H1 (cell line): ENCODE measurements at regions not wholly inside any gene's neighbourhood (a gene's known extent, or its start where the extent isn't known, plus 50 kb on each side); places are given as distances from the start of the nearest gene placed in this dataset.

Experiments
- CTCF ChIA-PET: fragments of 300-600 bp; sonication (Branson Sonifier 250); formaldehyde crosslinking; loops from one replicate; lab custom pipeline; 2021; ENCODE audit not compliant: partially characterized antibody; lab: Charles Lee
- POLR2A ChIA-PET: fragments of 300-600 bp; sonication (Branson Sonifier 250); formaldehyde crosslinking; loops from one replicate; lab custom pipeline; 2021; ENCODE audit warnings: inconsistent platforms; ENCODE audit not compliant: partially characterized antibody; lab: Charles Lee
- DNase-seq, 2 experiments: peaks; one replicate each; pipeline versions ENCODE4 v3.0.0 to v3.0.0-alpha.2; 2010 to 2022; ENCODE audit warnings: low spot score in 2 of 2, low read depth in 1 of 2, mixed read lengths in 1 of 2
- FAIRE-seq: peaks from 2 replicates; lab custom pipeline; 2011; peaks lifted over from hg19 to GRCh38; lab: Jason Lieb, UNC
- H2AFZ ChIP-seq: 2 replicates; pipeline ENCODE4 v1.8.1; 2012; ENCODE audit warnings: low read length, inconsistent platforms
- H2AK5ac ChIP-seq: 2 replicates; pipeline ENCODE4 v1.6.1; 2013; ENCODE audit warnings: low read depth, low read length
- H2BK120ac ChIP-seq: replicated peaks from 2 replicates; pipeline ENCODE3; 2013; ENCODE audit warnings: low read depth, low read length, inconsistent platforms
- H2BK12ac ChIP-seq: 2 replicates; pipeline ENCODE4 v1.6.1; 2013; ENCODE audit warnings: low read depth, low read length
- H2BK15ac ChIP-seq: 2 replicates; pipeline ENCODE4 v1.6.1; 2013; ENCODE audit warnings: low read length
- H2BK20ac ChIP-seq: 2 replicates; pipeline ENCODE4 v1.6.1; 2013; ENCODE audit warnings: low read length
- H2BK5ac ChIP-seq: 2 replicates; pipeline ENCODE4 v1.6.1; 2013; ENCODE audit warnings: low read depth, low read length
- H3K14ac ChIP-seq: 2 replicates; pipeline ENCODE4 v1.6.1; 2013; ENCODE audit warnings: inconsistent platforms; ENCODE audit not compliant: insufficient read length
- H3K18ac ChIP-seq: 2 replicates; pipeline ENCODE4 v1.6.1; 2013; ENCODE audit warnings: low read length; ENCODE audit errors: extremely low read depth
- H3K23ac ChIP-seq: 2 replicates; pipeline ENCODE4 v1.6.1; 2013; ENCODE audit warnings: inconsistent platforms; ENCODE audit not compliant: insufficient read length
- H3K23me2 ChIP-seq: 2 replicates; pipeline ENCODE4 v1.6.1; 2013; ENCODE audit warnings: low read depth, low read length
- H3K27ac ChIP-seq: 2 replicates; pipeline ENCODE4 v1.6.1; 2011; ENCODE audit warnings: low read depth, low read length, inconsistent platforms
- H3K27me3 ChIP-seq, 4 experiments: replicated peaks in 1 of 4; 1 replicate in 1 of 4; 2 replicates in 3 of 4; pipeline versions ENCODE4 v1.6.1 to v1.8.1; 2011 to 2013; ENCODE audit warnings: low read length in 3 of 4, mild to moderate bottlenecking in 3 of 4, inconsistent platforms in 2 of 4, mixed read lengths in 2 of 4, moderate library complexity in 1 of 4; ENCODE audit not compliant: control insufficient read depth in 3 of 4, insufficient read depth in 3 of 4; ENCODE audit errors: extremely low read depth in 1 of 4
- H3K36me3 ChIP-seq, 4 experiments: 2 replicates each; pipeline versions ENCODE4 v1.6.1 to v1.8.1; 2011 to 2013; ENCODE audit warnings: mild to moderate bottlenecking in 4 of 4, low read length in 3 of 4, moderate library complexity in 2 of 4, control low read depth in 1 of 4, inconsistent platforms in 1 of 4; ENCODE audit not compliant: insufficient read depth in 4 of 4, control insufficient read depth in 2 of 4
- H3K4ac ChIP-seq: replicated peaks from 2 replicates; pipeline ENCODE3; 2013; ENCODE audit warnings: low read length, low read depth, mixed read lengths, inconsistent platforms; ENCODE audit not compliant: insufficient read length
- H3K4me1 ChIP-seq, 4 experiments: replicated peaks in 1 of 4; 1 replicate in 1 of 4; 2 replicates in 3 of 4; pipeline versions ENCODE4 v1.6.1 to v1.8.1; 2011 to 2013; ENCODE audit warnings: low read length in 3 of 4, inconsistent platforms in 2 of 4, mixed read lengths in 1 of 4; ENCODE audit not compliant: insufficient read depth in 4 of 4, control insufficient read depth in 3 of 4
- H3K4me2 ChIP-seq, 2 experiments: 2 replicates each; pipeline versions ENCODE4 v1.6.1 to v1.8.1; 2011 to 2013; ENCODE audit warnings: low read depth in 2 of 2, low read length in 2 of 2, control low read depth in 1 of 2, inconsistent platforms in 1 of 2, mild to moderate bottlenecking in 1 of 2; ENCODE audit not compliant: insufficient read depth in 1 of 2
- H3K4me3 ChIP-seq, 4 experiments: fragments of 200-600, 300-600 bp in 1 of 4; sonication (generic), shearing (Covaris generic), sonication (Bioruptor Twin) in 1 of 4; 2 replicates each; pipeline versions ENCODE4 v1.5.1 to v1.8.1; 2011 to 2016; ENCODE audit warnings: low read length in 4 of 4, low read depth in 3 of 4, control low read depth in 2 of 4, inconsistent platforms in 2 of 4, mild to moderate bottlenecking in 2 of 4, mixed read lengths in 1 of 4, moderate library complexity in 1 of 4; ENCODE audit not compliant: insufficient read depth in 2 of 4; ENCODE audit errors: extremely low read depth in 1 of 4
- H3K56ac ChIP-seq: replicated peaks from 2 replicates; pipeline ENCODE3; 2013; ENCODE audit warnings: low read depth, mild to moderate bottlenecking, mixed read lengths, low read length, inconsistent platforms; ENCODE audit not compliant: insufficient read length
- H3K79me1 ChIP-seq: 2 replicates; pipeline ENCODE4 v1.6.1; 2013; ENCODE audit warnings: low read depth, low read length, control low read depth
- H3K79me2 ChIP-seq, 2 experiments: 2 replicates each; pipeline versions ENCODE4 v1.6.1 to v1.8.1; 2012 to 2013; ENCODE audit warnings: low read length in 2 of 2, mild to moderate bottlenecking in 2 of 2, inconsistent platforms in 1 of 2; ENCODE audit not compliant: insufficient read depth in 2 of 2, control insufficient read depth in 1 of 2
- H3K9ac ChIP-seq, 4 experiments: replicated peaks in 1 of 4; 1 replicate in 1 of 4; 2 replicates in 3 of 4; pipeline versions ENCODE4 v1.6.1 to v1.8.1; 2011 to 2013; ENCODE audit warnings: low read depth in 3 of 4, low read length in 3 of 4, control low read depth in 2 of 4, mild to moderate bottlenecking in 2 of 4, moderate library complexity in 2 of 4, inconsistent platforms in 1 of 4; ENCODE audit errors: extremely low read depth in 1 of 4
- H3K9me3 ChIP-seq, 2 experiments: 2 replicates each; pipeline versions ENCODE4 v1.6.1 to v1.8.1; 2012 to 2013; ENCODE audit warnings: mild to moderate bottlenecking in 2 of 2, moderate library complexity in 2 of 2, control low read depth in 1 of 2, inconsistent platforms in 1 of 2, low read depth in 1 of 2, low read length in 1 of 2, mixed read lengths in 1 of 2; ENCODE audit not compliant: insufficient read depth in 2 of 2
- H4K20me1 ChIP-seq, 2 experiments: replicated peaks in 1 of 2; 2 replicates each; pipeline versions ENCODE3 to v1.8.1; 2011 to 2013; ENCODE audit warnings: inconsistent platforms in 2 of 2, low read length in 2 of 2, mild to moderate bottlenecking in 1 of 2; ENCODE audit not compliant: insufficient read depth in 2 of 2, control insufficient read depth in 1 of 2
- H4K5ac ChIP-seq: 2 replicates; pipeline ENCODE4 v1.6.1; 2013; ENCODE audit warnings: low read length, low read depth, mixed read lengths, inconsistent platforms; ENCODE audit not compliant: insufficient read length
- H4K8ac ChIP-seq: 2 replicates; pipeline ENCODE4 v1.8.0; 2013; ENCODE audit warnings: mild to moderate bottlenecking, moderate library complexity, low read length, inconsistent platforms; ENCODE audit not compliant: insufficient read depth; ENCODE audit errors: extremely low read depth
- H4K91ac ChIP-seq: replicated peaks from 2 replicates; pipeline ENCODE3; 2013; ENCODE audit warnings: low read length, mixed read lengths, inconsistent platforms; ENCODE audit not compliant: insufficient read length
- ATF3 ChIP-seq: IDR thresholded peaks from 2 replicates; pipeline ENCODE4 v1.6.1; 2011; ENCODE audit warnings: low read depth, mild to moderate bottlenecking, low read length; ENCODE audit not compliant: insufficient read depth
- CTCF ChIP-seq, 3 experiments: IDR thresholded peaks; 1 replicate in 2 of 3; 2 replicates in 1 of 3; pipeline versions ENCODE4 v1.5.1 to v1.6.1; 2011; ENCODE audit warnings: low read length in 3 of 3, mild to moderate bottlenecking in 3 of 3, inconsistent platforms in 2 of 3, low read depth in 1 of 3, moderate library complexity in 1 of 3; ENCODE audit not compliant: insufficient read depth in 1 of 3; ENCODE audit errors: control extremely low read depth in 1 of 3
- RNF2 ChIP-seq: fragments of 200-900, 300-1000 bp; sonication (generic); IDR thresholded peaks from 2 replicates; pipeline ENCODE4 v1.7.1; 2016; ENCODE audit warnings: borderline replicate concordance, low read depth, mild to moderate bottlenecking, antibody characterized with exemption, low read length; ENCODE audit not compliant: poor library complexity, severe bottlenecking; ENCODE audit errors: missing control alignments
- TAF1 ChIP-seq: IDR thresholded peaks from 2 replicates; pipeline ENCODE4 v1.6.1; 2011; ENCODE audit warnings: mild to moderate bottlenecking, low read depth, low read length
- WGBS, 2 experiments: shearing (Covaris generic) in 1 of 2; methylation state at CpG; one replicate each; pipeline versions ENCODE4 v1.1.6 to v1.1.7; 2013 to 2015; ENCODE audit warnings: low lambda C conversion rate in 2 of 2, mixed read lengths in 2 of 2, inconsistent platforms in 1 of 2, low coverage in 1 of 2, missing lambda C conversion rate in 1 of 2; ENCODE audit not compliant: insufficient replicate concordance in 2 of 2, insufficient coverage in 1 of 2, insufficient read length in 1 of 2; ENCODE audit errors: extremely low coverage in 1 of 2, missing lambda C conversion rate in 1 of 2; 5-methylcytosine and 5-hydroxymethylcytosine counted together

GRCh38 chr17:64781810-64782555 lies 119.9 kb upstream of the SMURF2 start:
- Histone ChIP-seq H3K4me1 (peaks cover 3 to 17% (median 10%) of the 10 kb centered on the region in 4 experiments), H3K4ac (no peak overlapping the region), H3K4me2 (peak overlapping the region; percentile 62 to 89), H3K27me3 (peaks cover 31 to 53% (median 49%) of the 10 kb centered on the region in 4 experiments), H2BK12ac (no peak overlapping the region), H3K56ac (no peak overlapping the region), H3K4me3 (peak overlapping the region; percentile 38 to 68 (median 42); a peak in 7 of 8 replicates), H3K9ac (no peak overlapping the region), H3K79me2 (no peaks in the 10 kb centered on the region), H2AK5ac (no peak overlapping the region), H3K36me3 (peaks cover 0 to 4% (median 0%) of the 10 kb centered on the region in 4 experiments; a peak in 1 of 8 replicates), H3K27ac (no peak overlapping the region), H2BK120ac (no peak overlapping the region), H4K91ac (no peak overlapping the region), H3K18ac (no peak overlapping the region), H3K9me3 (no peaks in the 10 kb centered on the region), H2BK15ac (no peak overlapping the region), H3K79me1 (no peaks in the 10 kb centered on the region), H2BK5ac (no peak overlapping the region), H4K8ac (no peak overlapping the region; the same call in none of the 2 replicates), H2BK20ac (no peak overlapping the region), H3K23ac (no peak overlapping the region), H4K20me1 (peaks cover 0 to 7% of the 10 kb centered on the region in 2 experiments), H3K14ac (no peak overlapping the region), H2AFZ (no peak overlapping the region), H3K23me2 (peaks cover 14% of the 10 kb centered on the region; the same call in 1 of the 2 replicates), H4K5ac (no peak overlapping the region)
- FAIRE-seq, result no peak
- ChIA-PET POLR2A (interaction anchor here (0.9 to 1.1 kb wide), 2 partner anchors 34 to 54 kb away, joined by 3 read pairs; no protein-coding TSS in a partner anchor), CTCF (no interaction called here)
- TF ChIP-seq RNF2 (peak; percentile 46), CTCF (IDR thresholded peaks at IDR 0.05; ENCODE audit: control extremely low read depth in 1 of 3, insufficient read depth in 1 of 3, low read depth in 1 of 3, low read length in 3 of 3) (no peak), TAF1 (no peak), ATF3 (no peak)
- peak in 1 of 2 experiments; percentile 54 for DNase-seq
- WGBS, 2 experiments, result 53% methylated on average over 17 of the region's 17 CpGs; no CpG with 5 or more reads in 1 of the 2 experiments
